HepG2 (cell line): ENCODE measurements at regions not wholly inside any gene's neighbourhood (a gene's known extent, or its start where the extent isn't known, plus 50 kb on each side); places are given as distances from the start of the nearest gene placed in this dataset.

Experiments used
- ATAC-seq: fragments of 200-7000 bp; cut with Tn5 transposase; 3 replicates; pipeline ENCODE4 v1.9.1; 2020; ENCODE audit warnings: mild to moderate bottlenecking, moderate library complexity
- BruUV-seq: library from RNA; stranded (reverse); fragments of 400-500 nt; replicated peaks from 2 replicates; lab custom pipeline; 2021; lab: Mats Ljungman, UMichigan
- CTCF ChIA-PET: fragments of 300-600 bp; formaldehyde crosslinking; extraction: SDS; loops from one replicate; lab custom pipeline; 2021; ENCODE audit warnings: low total read pairs, inconsistent platforms, low intra/inter-chr PET ratio; lab: Yijun Ruan, JAX
- POLR2A ChIA-PET: fragments of 350-600 bp; sonication (Branson Sonifier 250); formaldehyde crosslinking; loops from one replicate; lab custom pipeline; 2020; ENCODE audit warnings: antibody characterized with exemption, inconsistent platforms; lab: Yijun Ruan, JAX
- DNase-seq: peaks from one replicate; pipeline ENCODE4 v3.0.0-alpha.2; 2015; ENCODE audit warnings: low spot score
- FAIRE-seq: peaks from 3 replicates; lab custom pipeline; 2011; peaks lifted over from hg19 to GRCh38; lab: Jason Lieb, UNC
- H2AFZ ChIP-seq: one replicate; pipeline ENCODE4 v1.6.1; 2011; ENCODE audit warnings: low read length, inconsistent platforms
- H3K27ac ChIP-seq: fragments of 300-600 bp; 3 replicates; pipeline ENCODE4 v1.8.0; 2011; ENCODE audit warnings: mixed run types, mild to moderate bottlenecking, mixed read lengths, low read length, inconsistent platforms; ENCODE audit not compliant: insufficient read depth; ENCODE audit errors: extremely low read length
- H3K27me3 ChIP-seq, 2 experiments: fragments of 200-600 bp in 1 of 2; 2 replicates in 1 of 2; 3 replicates in 1 of 2; pipeline versions ENCODE4 v1.6.0 to v1.8.0; 2011; ENCODE audit warnings: low read length in 2 of 2, mild to moderate bottlenecking in 2 of 2, moderate library complexity in 2 of 2, inconsistent platforms in 1 of 2; ENCODE audit not compliant: insufficient read depth in 2 of 2, control insufficient read depth in 1 of 2
- H3K36me3 ChIP-seq, 2 experiments: fragments of 200-600 bp in 1 of 2; replicated peaks in 1 of 2; 2 replicates in 1 of 2; 3 replicates in 1 of 2; pipeline versions ENCODE4 v1.5.1 to v1.8.0; 2011; ENCODE audit warnings: low read length in 2 of 2, inconsistent platforms in 1 of 2; ENCODE audit not compliant: insufficient read depth in 2 of 2, control insufficient read depth in 1 of 2
- H3K4me1 ChIP-seq: 2 replicates; pipeline ENCODE4 v1.5.1; 2012; ENCODE audit warnings: low read length, inconsistent platforms; ENCODE audit not compliant: insufficient read depth
- H3K4me2 ChIP-seq: 2 replicates; pipeline ENCODE4 v1.6.0; 2011; ENCODE audit warnings: low read depth, low read length, inconsistent platforms
- H3K4me3 ChIP-seq, 3 experiments: fragments of 200-600 bp in 1 of 3; sonication (generic), shearing (Covaris generic) in 1 of 3; replicated peaks in 1 of 3; 2 replicates each; pipeline ENCODE4 v1.5.1; 2011 to 2016; ENCODE audit warnings: low read length in 3 of 3, inconsistent platforms in 2 of 3, low read depth in 2 of 3, mild to moderate bottlenecking in 2 of 3, control low read depth in 1 of 3, mixed read lengths in 1 of 3; ENCODE audit not compliant: insufficient read depth in 1 of 3
- H3K79me2 ChIP-seq: one replicate; pipeline ENCODE4 v1.6.1; 2011; ENCODE audit warnings: low read length, inconsistent platforms; ENCODE audit not compliant: insufficient read depth
- H3K9ac ChIP-seq: 2 replicates; pipeline ENCODE4 v1.6.0; 2011; ENCODE audit warnings: mild to moderate bottlenecking, low read depth, low read length, inconsistent platforms; ENCODE audit not compliant: insufficient read depth
- H3K9me3 ChIP-seq: 2 replicates; pipeline ENCODE4 v1.5.1; 2012; ENCODE audit warnings: mild to moderate bottlenecking, low read length
- H4K20me1 ChIP-seq: 2 replicates; pipeline ENCODE4 v1.6.0; 2011; ENCODE audit warnings: inconsistent platforms, mild to moderate bottlenecking, low read length, moderate library complexity; ENCODE audit not compliant: insufficient read depth
- FOXC1 ChIP-seq: sonication (generic); formaldehyde crosslinking; IDR thresholded peaks from 2 replicates; pipeline ENCODE4 v1.8.0; 2022; ENCODE audit warnings: mild to moderate bottlenecking, missing genetic modification reagents, borderline replicate concordance
- HIC2 ChIP-seq: sonication (generic); formaldehyde crosslinking; IDR thresholded peaks from 2 replicates; pipeline ENCODE4 v1.9.0; 2022; ENCODE audit warnings: low read depth, missing genetic modification reagents
- KIAA2018 ChIP-seq: sonication (generic); formaldehyde crosslinking; IDR thresholded peaks from 2 replicates; pipeline ENCODE4 v1.5.0; 2020; ENCODE audit warnings: mild to moderate bottlenecking, missing genetic modification reagents, borderline replicate concordance
- MAF1 ChIP-seq: sonication (generic); formaldehyde crosslinking; IDR thresholded peaks from 2 replicates; pipeline ENCODE4 v1.5.0; 2020; ENCODE audit warnings: missing genetic modification reagents, borderline replicate concordance
- MED1 ChIP-seq: sonication (generic); formaldehyde crosslinking; IDR thresholded peaks from 2 replicates; pipeline ENCODE4 v1.4.0; 2020; ENCODE audit warnings: missing genetic modification reagents
- ZC3H4 ChIP-seq: sonication (generic); formaldehyde crosslinking; IDR thresholded peaks from 2 replicates; pipeline ENCODE4 v1.4.0; 2020; ENCODE audit warnings: missing genetic modification reagents, borderline replicate concordance
- ZNF280D ChIP-seq: sonication (generic); formaldehyde crosslinking; IDR thresholded peaks from 2 replicates; pipeline ENCODE4 v1.5.1; 2020; ENCODE audit warnings: mild to moderate bottlenecking, missing genetic modification reagents
- ZNF317 ChIP-seq: sonication (generic); formaldehyde crosslinking; IDR thresholded peaks from 2 replicates; pipeline ENCODE4 v1.5.0; 2020; ENCODE audit warnings: mild to moderate bottlenecking, missing genetic modification reagents
- ZNF460 ChIP-seq: sonication (generic); formaldehyde crosslinking; IDR thresholded peaks from 2 replicates; pipeline ENCODE4 v1.5.1; 2020; ENCODE audit warnings: missing genetic modification reagents, mild to moderate bottlenecking, borderline replicate concordance
- ZNF547 ChIP-seq: sonication (generic); formaldehyde crosslinking; IDR thresholded peaks from 2 replicates; pipeline ENCODE4 v1.5.1; 2020; ENCODE audit warnings: mild to moderate bottlenecking, missing genetic modification reagents
- WGBS: methylation state at CpG from one replicate; pipeline ENCODE4 v1.1.6; 2017; ENCODE audit warnings: low lambda C conversion rate; 5-methylcytosine and 5-hydroxymethylcytosine counted together
- in situ Hi-C: cut with HindIII; loops from 2 replicates; pipeline ENCODE4 v1.10.0; 2017; ENCODE audit warnings: low pct_unique_long_range_greater_than_20kb; ENCODE audit not compliant: extremely low pct_ligation_motif_present
- intact Hi-C: fragments of 100-400 bp; cut with micrococcal nuclease; formaldehyde crosslinking; loops from one replicate; pipeline ENCODE4 v1.10.0; 2022; ENCODE audit not compliant: unreplicated experiment

- no peak for TF ChIP-seq KIAA2018
Measured at GRCh38 chr3:80836395-80836794, 925.0 kb downstream of the GBE1 start (continued).

- H3K9ac ChIP-seq, result no peak overlapping the region
- no peaks in the 10 kb centered on the region for H3K36me3 ChIP-seq
- H3K4me2 ChIP-seq, result no peak overlapping the region
- H4K20me1 ChIP-seq, result no peaks in the 10 kb centered on the region
- H3K4me1 ChIP-seq, result no peaks in the 10 kb centered on the region
- FAIRE-seq (no peak), ATAC-seq (no peak), DNase-seq (no peak)
- H3K27ac ChIP-seq, result no peak overlapping the region
- in situ Hi-C loops (no loop called here), intact Hi-C loops (no loop called here)
- no peak overlapping the region for H2AFZ ChIP-seq
- H3K27me3 ChIP-seq, result no peaks in the 10 kb centered on the region
- CTCF ChIA-PET, result no interaction called here
- POLR2A ChIA-PET, result no interaction called here
- no peak overlapping the region for H3K4me3 ChIP-seq
- no peaks in the 10 kb centered on the region for H3K9me3 ChIP-seq
- H3K79me2 ChIP-seq, result no peaks in the 10 kb centered on the region
- BruUV-seq, result no TSS peak
- WGBS, result 2% methylated on average over 4 of the region's 4 CpGs
- TF ChIP-seq ZNF317 (CRISPR knock-in tag) (no peak), FOXC1 (CRISPR knock-in tag) (no peak), MED1 (no peak), ZNF280D (no peak), MAF1 (CRISPR knock-in tag) (no peak), ZNF460 (CRISPR knock-in tag) (no peak), ZNF547 (CRISPR knock-in tag) (no peak), HIC2 (CRISPR knock-in tag) (no peak), ZC3H4 (CRISPR knock-in tag) (no peak)
Measured at GRCh38 chr3:80807577-80807976, 953.9 kb downstream of the GBE1 start.
